ENCODE measurements at regions not wholly inside any gene's neighbourhood (a gene's known extent, or its start where the extent isn't known, plus 50 kb on each side); places are given as distances from the start of the nearest gene placed in this dataset.
"Not testable (repeated sequence)": the region's sequence is repeated elsewhere in the genome, so short reads cannot be mapped to it uniquely, and the experiment has no call there.

DNA sequence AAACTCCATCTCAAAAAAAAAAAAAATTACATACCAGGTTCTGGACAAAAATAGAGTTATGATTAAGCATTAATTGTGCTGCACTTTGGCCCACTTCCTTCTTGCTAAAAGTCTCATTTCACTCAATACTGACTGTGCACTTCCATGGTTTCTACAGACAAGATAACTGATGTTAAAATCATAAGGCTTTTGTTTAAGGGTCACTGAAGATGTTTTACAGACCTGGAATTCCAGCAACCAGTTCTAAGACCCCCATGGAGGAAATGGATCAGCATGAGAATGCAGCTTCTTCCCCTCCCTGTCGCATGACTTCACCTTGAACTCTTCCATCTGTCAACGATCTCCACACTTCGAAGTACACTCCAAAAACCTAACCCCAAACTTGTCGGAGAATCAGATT is 1191.8 kb upstream of the AUTS2 start:
- Histone ChIP-seq H3K36me3 (ENCODE audit: control insufficient read depth in 1 of 2, insufficient read depth in 2 of 2, low read length in 2 of 2) (no peaks in the 10 kb centered on the region), H3K27ac (ENCODE audit: low read length) (no peak overlapping the region), H3K4me3 (ENCODE audit: low read depth in 1 of 2, low read length in 2 of 2) (no peak overlapping the region), H3K27me3 (ENCODE audit: low read depth, low read length) (no peaks in the 10 kb centered on the region), H3K9me3 (ENCODE audit: control insufficient read depth in 1 of 2, low read length in 2 of 2) (no peaks in the 10 kb centered on the region), H3K4me1 (ENCODE audit: control insufficient read depth in 1 of 2, insufficient read depth in 2 of 2, low read length in 2 of 2) (no peaks in the 10 kb centered on the region)

GRCh38 chr7:68407460-68407859 is 1190.8 kb upstream of the AUTS2 start:
- H3K27ac ChIP-seq (ENCODE audit: low read length): no peak overlapping the region
- H3K9me3 ChIP-seq (ENCODE audit: control insufficient read depth in 1 of 2, low read length in 2 of 2): no peaks in the 10 kb centered on the region
- H3K27me3 ChIP-seq (ENCODE audit: low read depth, low read length): no peaks in the 10 kb centered on the region
- no peaks in the 10 kb centered on the region for H3K36me3 ChIP-seq (ENCODE audit: control insufficient read depth in 1 of 2, insufficient read depth in 2 of 2, low read length in 2 of 2)
- H3K4me1 ChIP-seq (ENCODE audit: control insufficient read depth in 1 of 2, insufficient read depth in 2 of 2, low read length in 2 of 2): no peaks in the 10 kb centered on the region
- H3K4me3 ChIP-seq (ENCODE audit: low read depth in 1 of 2, low read length in 2 of 2): no peak overlapping the region

DNA sequence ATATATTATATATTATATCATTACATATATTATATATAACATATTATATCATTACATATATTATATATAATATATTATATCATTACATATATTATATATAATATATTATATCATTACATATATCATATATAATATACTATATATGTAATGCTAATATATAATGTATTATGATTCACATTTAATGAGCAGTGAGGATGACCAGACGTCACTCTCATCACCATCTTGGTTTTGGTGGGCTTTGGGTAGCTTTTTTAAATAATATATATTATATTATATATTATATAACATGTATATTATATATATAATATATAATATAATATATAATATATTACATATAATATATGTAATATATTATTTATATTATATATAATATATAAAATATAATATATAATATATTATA is 1189.4 kb upstream of the AUTS2 start:
- Histone ChIP-seq H3K27ac (ENCODE audit: low read length) (no peak overlapping the region), H3K27me3 (ENCODE audit: low read depth, low read length) (no peaks in the 10 kb centered on the region), H3K4me1 (ENCODE audit: control insufficient read depth in 1 of 2, insufficient read depth in 2 of 2, low read length in 2 of 2) (no peaks in the 10 kb centered on the region), H3K36me3 (ENCODE audit: control insufficient read depth in 1 of 2, insufficient read depth in 2 of 2, low read length in 2 of 2) (no peaks in the 10 kb centered on the region), H3K9me3 (ENCODE audit: control insufficient read depth in 1 of 2, low read length in 2 of 2) (no peaks in the 10 kb centered on the region), H3K4me3 (ENCODE audit: low read depth in 1 of 2, low read length in 2 of 2) (no peak overlapping the region)

- H3K27ac ChIP-seq (ENCODE audit: low read length): no peak overlapping the region
- no peaks in the 10 kb centered on the region for H3K4me1 ChIP-seq (ENCODE audit: control insufficient read depth in 1 of 2, insufficient read depth in 2 of 2, low read length in 2 of 2)
- no peaks in the 10 kb centered on the region for H3K9me3 ChIP-seq (ENCODE audit: control insufficient read depth in 1 of 2, low read length in 2 of 2)
- H3K36me3 ChIP-seq (ENCODE audit: control insufficient read depth in 1 of 2, insufficient read depth in 2 of 2, low read length in 2 of 2): no peaks in the 10 kb centered on the region
- H3K4me3 ChIP-seq (ENCODE audit: low read depth in 1 of 2, low read length in 2 of 2): no peak overlapping the region
- no peaks in the 10 kb centered on the region for H3K27me3 ChIP-seq (ENCODE audit: low read depth, low read length)
These were observed 1188.4 kb upstream of the AUTS2 start for GRCh38 chr7:68409851-68410250.

DNA sequence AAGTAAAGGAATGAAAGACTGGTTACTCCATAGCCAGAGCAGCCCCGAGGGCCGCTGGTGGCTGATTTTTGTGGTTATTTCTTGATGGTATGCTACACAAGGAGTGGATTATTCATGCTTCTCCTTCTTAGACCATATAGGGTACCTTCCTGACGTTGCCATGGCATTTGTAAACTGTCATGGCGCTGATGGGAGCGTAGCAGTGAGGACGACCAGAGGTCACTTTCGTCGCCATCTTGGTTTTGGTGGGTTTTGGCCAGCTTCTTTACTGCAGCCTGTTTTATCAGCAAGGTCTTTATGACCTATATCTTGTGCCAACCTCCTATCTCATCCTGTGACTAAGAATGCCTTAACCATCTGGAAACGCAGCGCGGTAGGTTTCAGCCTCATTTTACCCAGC is 1187.6 kb upstream of the AUTS2 start:
- H3K4me3 ChIP-seq (ENCODE audit: low read depth in 1 of 2, low read length in 2 of 2); H3K27me3 ChIP-seq (ENCODE audit: low read depth, low read length); H3K36me3 ChIP-seq (ENCODE audit: control insufficient read depth in 1 of 2, insufficient read depth in 2 of 2, low read length in 2 of 2); H3K9me3 ChIP-seq (ENCODE audit: control insufficient read depth in 1 of 2, low read length in 2 of 2); H3K27ac ChIP-seq (ENCODE audit: low read length); H3K4me1 ChIP-seq (ENCODE audit: control insufficient read depth in 1 of 2, insufficient read depth in 2 of 2, low read length in 2 of 2): not testable (repeated sequence)

GRCh38 chr7:68411742-68412141 is 1186.5 kb upstream of the AUTS2 start:
- Histone ChIP-seq H3K4me3 (ENCODE audit: low read depth in 1 of 2, low read length in 2 of 2) (no peak overlapping the region), H3K4me1 (ENCODE audit: control insufficient read depth in 1 of 2, insufficient read depth in 2 of 2, low read length in 2 of 2) (no peaks in the 10 kb centered on the region), H3K27me3 (ENCODE audit: low read depth, low read length) (no peaks in the 10 kb centered on the region), H3K9me3 (ENCODE audit: control insufficient read depth in 1 of 2, low read length in 2 of 2) (no peaks in the 10 kb centered on the region), H3K27ac (ENCODE audit: low read length) (no peak overlapping the region), H3K36me3 (ENCODE audit: control insufficient read depth in 1 of 2, insufficient read depth in 2 of 2, low read length in 2 of 2) (no peaks in the 10 kb centered on the region)

GRCh38 chr7:68414631-68415425 is 1183.4 kb upstream of the AUTS2 start:
- no peaks in the 10 kb centered on the region for H3K27me3 ChIP-seq (ENCODE audit: low read depth, low read length)
- H3K4me1 ChIP-seq (ENCODE audit: control insufficient read depth in 1 of 2, insufficient read depth in 2 of 2, low read length in 2 of 2): no peaks in the 10 kb centered on the region
- H3K4me3 ChIP-seq (ENCODE audit: low read depth in 1 of 2, low read length in 2 of 2): no peak overlapping the region
- no peak overlapping the region for H3K27ac ChIP-seq (ENCODE audit: low read length)
- H3K9me3 ChIP-seq (ENCODE audit: control insufficient read depth in 1 of 2, low read length in 2 of 2): no peaks in the 10 kb centered on the region
- H3K36me3 ChIP-seq (ENCODE audit: control insufficient read depth in 1 of 2, insufficient read depth in 2 of 2, low read length in 2 of 2): no peaks in the 10 kb centered on the region

DNA sequence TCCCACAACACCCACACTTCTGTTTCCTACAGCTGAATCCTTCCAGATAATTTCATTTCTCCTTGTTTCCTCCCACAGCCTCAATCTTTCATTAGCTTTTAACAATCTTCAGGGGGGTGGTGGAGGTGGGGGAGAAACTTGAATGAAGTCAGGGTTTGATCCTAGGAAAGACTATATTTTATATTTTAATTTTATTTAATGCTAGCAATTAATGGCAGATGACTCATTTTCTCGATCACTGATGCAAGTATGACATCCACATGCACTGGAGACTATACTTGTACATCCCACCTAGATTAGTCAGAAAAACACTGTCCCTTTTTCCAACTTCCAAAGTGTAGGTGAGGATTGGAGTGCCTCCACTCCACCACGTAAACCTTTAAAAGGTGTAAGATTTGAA is 1181.3 kb upstream of the AUTS2 start:
- no peak overlapping the region for H3K27ac ChIP-seq (ENCODE audit: low read length)
- H3K4me1 ChIP-seq (ENCODE audit: control insufficient read depth in 1 of 2, insufficient read depth in 2 of 2, low read length in 2 of 2): no peaks in the 10 kb centered on the region
- no peaks in the 10 kb centered on the region for H3K36me3 ChIP-seq (ENCODE audit: control insufficient read depth in 1 of 2, insufficient read depth in 2 of 2, low read length in 2 of 2)
- no peaks in the 10 kb centered on the region for H3K9me3 ChIP-seq (ENCODE audit: control insufficient read depth in 1 of 2, low read length in 2 of 2)
- no peak overlapping the region for H3K4me3 ChIP-seq (ENCODE audit: low read depth in 1 of 2, low read length in 2 of 2)
- H3K27me3 ChIP-seq (ENCODE audit: low read depth, low read length): no peaks in the 10 kb centered on the region

DNA sequence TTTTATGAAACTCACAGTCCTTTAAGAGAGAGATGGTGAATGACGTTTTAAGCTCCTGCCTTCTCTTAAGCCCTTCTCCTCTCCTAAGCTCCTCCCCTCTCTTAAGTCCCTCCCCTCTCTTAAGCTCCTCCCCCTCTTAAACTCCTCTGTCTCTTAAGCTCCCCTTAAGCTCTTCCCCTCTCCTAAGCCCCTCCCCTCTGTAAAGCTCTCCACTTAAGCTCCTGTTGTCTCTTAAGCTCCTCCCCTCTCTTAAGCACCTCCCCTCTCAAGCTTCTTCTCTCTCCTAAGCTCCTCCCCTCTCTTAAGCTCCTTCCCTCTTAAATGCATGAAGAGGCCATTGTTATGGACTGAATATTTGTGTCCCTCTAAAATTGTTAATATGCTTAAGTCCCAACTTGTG is 1180.6 kb upstream of the AUTS2 start:
- no peaks in the 10 kb centered on the region for H3K27me3 ChIP-seq (ENCODE audit: low read depth, low read length)
- H3K4me1 ChIP-seq (ENCODE audit: control insufficient read depth in 1 of 2, insufficient read depth in 2 of 2, low read length in 2 of 2): no peaks in the 10 kb centered on the region
- H3K4me3 ChIP-seq (ENCODE audit: low read depth in 1 of 2, low read length in 2 of 2): no peak overlapping the region
- H3K27ac ChIP-seq (ENCODE audit: low read length): no peak overlapping the region
- no peaks in the 10 kb centered on the region for H3K36me3 ChIP-seq (ENCODE audit: control insufficient read depth in 1 of 2, insufficient read depth in 2 of 2, low read length in 2 of 2)
- H3K9me3 ChIP-seq (ENCODE audit: control insufficient read depth in 1 of 2, low read length in 2 of 2): no peaks in the 10 kb centered on the region

DNA sequence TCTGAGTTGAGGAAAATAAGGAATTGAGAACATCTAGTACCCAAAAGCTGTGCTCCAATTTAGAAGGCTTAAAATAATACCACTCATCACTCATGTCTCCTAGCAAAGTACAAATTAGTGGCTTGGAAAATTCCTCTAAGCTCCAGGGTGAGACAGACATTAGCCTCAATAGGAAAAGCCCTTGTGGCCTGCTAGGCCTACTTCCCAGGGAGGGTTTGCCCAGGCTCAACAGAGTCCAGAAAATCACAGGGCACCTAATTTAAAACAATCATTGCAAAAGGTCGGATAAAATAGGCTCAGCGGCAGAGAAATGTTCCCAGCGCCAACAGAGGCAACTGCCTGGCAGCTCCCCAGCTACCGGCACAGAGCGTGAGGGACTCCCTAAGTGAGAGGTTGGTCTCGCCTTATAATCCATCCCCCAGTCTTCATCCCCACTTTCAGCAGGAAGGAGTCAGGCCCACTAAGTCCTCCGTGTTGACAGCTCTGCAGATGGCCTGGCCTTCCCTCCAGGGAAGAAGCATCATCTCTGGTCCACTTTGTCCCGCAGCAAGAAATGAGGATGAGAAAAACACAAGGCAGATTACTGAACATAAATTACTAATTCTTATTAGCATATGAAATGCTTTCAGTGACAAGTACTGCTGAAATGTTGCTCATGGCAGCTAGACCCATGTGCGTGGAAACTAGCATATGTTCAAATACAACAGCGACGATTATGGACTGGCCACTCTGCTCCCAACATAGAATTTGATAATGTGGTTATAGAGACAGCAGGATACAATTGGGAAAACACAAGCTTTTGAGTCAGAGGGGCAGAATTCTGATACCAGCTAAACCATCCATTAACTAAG is 1177.7 kb upstream of the AUTS2 start:
- no peaks in the 10 kb centered on the region for H3K36me3 ChIP-seq (ENCODE audit: control insufficient read depth in 1 of 2, insufficient read depth in 2 of 2, low read length in 2 of 2)
- H3K27ac ChIP-seq (ENCODE audit: low read length): no peak overlapping the region
- H3K9me3 ChIP-seq (ENCODE audit: control insufficient read depth in 1 of 2, low read length in 2 of 2): no peaks in the 10 kb centered on the region
- no peak overlapping the region for H3K4me3 ChIP-seq (ENCODE audit: low read depth in 1 of 2, low read length in 2 of 2)
- no peaks in the 10 kb centered on the region for H3K27me3 ChIP-seq (ENCODE audit: low read depth, low read length)
- H3K4me1 ChIP-seq (ENCODE audit: control insufficient read depth in 1 of 2, insufficient read depth in 2 of 2, low read length in 2 of 2): no peaks in the 10 kb centered on the region

DNA sequence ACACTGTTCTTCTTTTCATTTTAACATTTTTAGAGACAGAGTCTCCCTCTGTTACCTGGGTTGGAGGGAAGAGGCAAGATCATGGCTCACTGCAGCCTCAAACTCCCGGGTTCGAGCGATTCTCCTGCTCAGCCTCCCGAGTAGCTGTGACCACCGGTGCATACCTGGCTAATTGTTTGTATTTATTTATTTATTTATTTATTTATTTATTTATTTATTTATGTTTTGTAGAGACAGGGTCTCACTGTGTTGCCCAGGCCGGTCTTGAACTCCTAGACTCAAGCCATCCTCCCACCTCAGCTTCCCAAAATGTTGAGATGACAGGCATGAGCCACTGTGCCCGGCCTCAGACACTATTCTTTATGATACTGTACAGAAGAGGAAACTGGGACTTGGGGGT is 1176.6 kb upstream of the AUTS2 start:
- Histone ChIP-seq H3K4me3 (ENCODE audit: low read depth in 1 of 2, low read length in 2 of 2) (no peak overlapping the region), H3K9me3 (ENCODE audit: control insufficient read depth in 1 of 2, low read length in 2 of 2) (no peaks in the 10 kb centered on the region), H3K4me1 (ENCODE audit: control insufficient read depth in 1 of 2, insufficient read depth in 2 of 2, low read length in 2 of 2) (no peaks in the 10 kb centered on the region), H3K36me3 (ENCODE audit: control insufficient read depth in 1 of 2, insufficient read depth in 2 of 2, low read length in 2 of 2) (no peaks in the 10 kb centered on the region), H3K27ac (ENCODE audit: low read length) (no peak overlapping the region), H3K27me3 (ENCODE audit: low read depth, low read length) (no peaks in the 10 kb centered on the region)

Measured in muscle layer of duodenum (tissue), 2 donors.